ENCODE measurements at regions not wholly inside any gene's neighbourhood (a gene's known extent, or its start where the extent isn't known, plus 50 kb on each side); places are given as distances from the start of the nearest gene placed in this dataset.
"Not testable (repeated sequence)": the region's sequence is repeated elsewhere in the genome, so short reads cannot be mapped to it uniquely, and the experiment has no call there.

GRCh38 chr7:41554481-41554880, 148.4 kb downstream of the INHBA start:
- Histone ChIP-seq H2AFZ (ENCODE audit: insufficient read depth, low read depth, low read length, poor library complexity, severe bottlenecking) (no peak overlapping the region), H3K4me1 (ENCODE audit: control insufficient read depth in 2 of 2, insufficient read depth in 2 of 2, low read length in 2 of 2) (no peaks in the 10 kb centered on the region), H3K27me3 (replicated peaks in 1 of 4; ENCODE audit: control extremely low read depth in 1 of 4, control insufficient read depth in 3 of 4, insufficient read depth in 4 of 4, low read length in 3 of 4) (peaks cover 0 to 2% (median 0%) of the 10 kb centered on the region in 4 experiments), H3K4me2 (replicated peaks; ENCODE audit: low read depth, low read length, poor library complexity, severe bottlenecking) (no peak overlapping the region), H3K79me2 (ENCODE audit: control insufficient read depth, insufficient read depth, low read length) (no peaks in the 10 kb centered on the region), H3K9me3 (ENCODE audit: control extremely low read depth in 1 of 3, control insufficient read depth in 2 of 3, insufficient read depth in 1 of 3, low read length in 2 of 3) (peaks cover 0 to 4% (median 0%) of the 10 kb centered on the region in 3 donors), H3K4me3 (ENCODE audit: control extremely low read depth in 1 of 5, extremely low read depth in 1 of 5, insufficient read depth in 1 of 5, low read depth in 2 of 5, low read length in 4 of 5) (no peak overlapping the region), H3K9ac (ENCODE audit: low read length) (no peak overlapping the region), H3K36me3 (replicated peaks in 1 of 2; ENCODE audit: control extremely low read depth in 1 of 2, control insufficient read depth in 1 of 2, extremely low read depth in 1 of 2, insufficient read depth in 2 of 2, low read length in 1 of 2) (no peaks in the 10 kb centered on the region), H3K27ac (ENCODE audit: low read length in 2 of 2) (no peak overlapping the region), H4K20me1 (ENCODE audit: control insufficient read depth, insufficient read depth, low read length, poor library complexity, severe bottlenecking) (no peaks in the 10 kb centered on the region)
- Mint-ChIP-seq H3K27me3 (peaks cover 3% of the 10 kb centered on the region), H3K4me1 (no peaks in the 10 kb centered on the region), H3K27ac (no peak overlapping the region), H3K9me3 (ENCODE audit: insufficient read depth) (no peaks in the 10 kb centered on the region), H3K4me3 (no peak overlapping the region)
- DNase-seq = no peak
- TF ChIP-seq EZH2 (IDR thresholded peaks at IDR 0.05; ENCODE audit: borderline replicate concordance, insufficient read depth, low read depth, low read length, poor library complexity, severe bottlenecking) (no peak), CTCF (IDR thresholded peaks at IDR 0.05) (no peak)
- CTCF ChIA-PET = no interaction called here
- POLR2A ChIA-PET = no interaction called here
- no peak for ATAC-seq (ENCODE audit: low read depth)
- intact Hi-C loops (cut with micrococcal nuclease) = no loop called here

DNA sequence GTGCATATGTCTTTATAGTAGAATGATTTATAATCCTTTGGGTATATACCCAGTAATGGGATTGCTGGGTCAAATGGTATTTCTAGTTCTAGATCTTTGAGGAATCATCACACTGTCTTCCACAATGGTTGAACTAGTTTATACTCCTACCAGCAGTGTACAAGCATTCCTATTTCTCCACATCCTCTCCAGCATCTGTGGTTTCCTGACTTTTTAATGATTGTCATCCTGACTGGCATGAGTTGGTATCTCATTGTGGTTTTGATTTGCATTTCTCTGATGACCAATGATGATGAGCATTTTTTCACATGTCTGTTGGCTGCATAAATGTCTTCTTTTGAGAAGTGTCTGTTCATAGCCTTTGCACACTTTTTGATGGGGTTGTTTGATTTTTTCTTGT, 152.8 kb downstream of the INHBA start:
- H3K27me3 Mint-ChIP-seq; H3K4me1 ChIP-seq (ENCODE audit: control insufficient read depth in 2 of 2, insufficient read depth in 2 of 2, low read length in 2 of 2); ATAC-seq (ENCODE audit: low read depth); CTCF ChIA-PET; H3K79me2 ChIP-seq (ENCODE audit: control insufficient read depth, insufficient read depth, low read length); H4K20me1 ChIP-seq (ENCODE audit: control insufficient read depth, insufficient read depth, low read length, poor library complexity, severe bottlenecking); POLR2A ChIA-PET; H3K27ac ChIP-seq (ENCODE audit: low read length in 2 of 2); H3K9me3 Mint-ChIP-seq (ENCODE audit: insufficient read depth); intact Hi-C loops (cut with micrococcal nuclease); H3K9me3 ChIP-seq (ENCODE audit: control extremely low read depth in 1 of 3, control insufficient read depth in 2 of 3, insufficient read depth in 1 of 3, low read length in 2 of 3); H3K9ac ChIP-seq (ENCODE audit: low read length); H3K4me2 ChIP-seq (replicated peaks; ENCODE audit: low read depth, low read length, poor library complexity, severe bottlenecking); H3K36me3 ChIP-seq (replicated peaks in 1 of 2; ENCODE audit: control extremely low read depth in 1 of 2, control insufficient read depth in 1 of 2, extremely low read depth in 1 of 2, insufficient read depth in 2 of 2, low read length in 1 of 2); H3K27me3 ChIP-seq (replicated peaks in 1 of 4; ENCODE audit: control extremely low read depth in 1 of 4, control insufficient read depth in 3 of 4, insufficient read depth in 4 of 4, low read length in 3 of 4); DNase-seq; H3K4me1 Mint-ChIP-seq; H2AFZ ChIP-seq (ENCODE audit: insufficient read depth, low read depth, low read length, poor library complexity, severe bottlenecking); H3K27ac Mint-ChIP-seq; H3K4me3 ChIP-seq (ENCODE audit: control extremely low read depth in 1 of 5, extremely low read depth in 1 of 5, insufficient read depth in 1 of 5, low read depth in 2 of 5, low read length in 4 of 5); H3K4me3 Mint-ChIP-seq: not testable (repeated sequence)
